ENCODE measurements at regions not wholly inside any gene's neighbourhood (a gene's known extent, or its start where the extent isn't known, plus 50 kb on each side); places are given as distances from the start of the nearest gene placed in this dataset.

- Mint-ChIP-seq H3K36me3 (ENCODE audit: low read depth) (no peaks in the 10 kb centered on the region), H3K9me3 (no peaks in the 10 kb centered on the region), H3K4me3 (peak overlapping the region in 1 of 3 experiments; percentile 6), H3K4me1 (peaks cover 40% of the 10 kb centered on the region), H3K27ac (peak overlapping the region; percentile 92 to 98 (median 93)), H3K27me3 (ENCODE audit: low read depth) (no peaks in the 10 kb centered on the region)
- TF ChIP-seq, protein P1, sequence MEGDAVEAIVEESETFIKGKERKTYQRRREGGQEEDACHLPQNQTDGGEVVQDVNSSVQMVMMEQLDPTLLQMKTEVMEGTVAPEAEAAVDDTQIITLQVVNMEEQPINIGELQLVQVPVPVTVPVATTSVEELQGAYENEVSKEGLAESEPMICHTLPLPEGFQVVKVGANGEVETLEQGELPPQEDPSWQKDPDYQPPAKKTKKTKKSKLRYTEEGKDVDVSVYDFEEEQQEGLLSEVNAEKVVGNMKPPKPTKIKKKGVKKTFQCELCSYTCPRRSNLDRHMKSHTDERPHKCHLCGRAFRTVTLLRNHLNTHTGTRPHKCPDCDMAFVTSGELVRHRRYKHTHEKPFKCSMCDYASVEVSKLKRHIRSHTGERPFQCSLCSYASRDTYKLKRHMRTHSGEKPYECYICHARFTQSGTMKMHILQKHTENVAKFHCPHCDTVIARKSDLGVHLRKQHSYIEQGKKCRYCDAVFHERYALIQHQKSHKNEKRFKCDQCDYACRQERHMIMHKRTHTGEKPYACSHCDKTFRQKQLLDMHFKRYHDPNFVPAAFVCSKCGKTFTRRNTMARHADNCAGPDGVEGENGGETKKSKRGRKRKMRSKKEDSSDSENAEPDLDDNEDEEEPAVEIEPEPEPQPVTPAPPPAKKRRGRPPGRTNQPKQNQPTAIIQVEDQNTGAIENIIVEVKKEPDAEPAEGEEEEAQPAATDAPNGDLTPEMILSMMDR (IDR thresholded peaks at IDR 0.05; ENCODE audit: unreplicated experiment in 3 of 3): no peak
Measured at GRCh38 chr21:27819299-27819698, 852.4 kb upstream of the ADAMTS5 start.

DNA sequence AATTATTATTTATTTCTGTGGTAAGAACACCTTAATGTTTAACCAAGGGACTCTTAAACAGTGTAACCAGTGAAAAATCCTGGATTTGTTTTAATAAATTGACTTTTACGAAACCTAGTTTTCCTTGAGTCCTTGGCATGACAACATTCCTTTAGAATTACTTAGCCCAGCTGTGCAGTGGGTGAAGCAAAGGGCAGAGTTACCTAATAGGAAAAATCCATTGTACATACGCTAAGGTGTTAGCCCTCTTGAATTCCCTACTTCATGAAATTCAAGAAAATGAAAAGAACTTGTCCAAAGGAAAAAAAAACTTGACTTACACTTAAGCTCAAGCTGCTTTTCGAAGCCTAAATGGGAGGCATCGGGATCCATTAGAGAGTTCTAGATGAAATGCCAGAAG is 852.0 kb upstream of the ADAMTS5 start:
- H3K27me3 Mint-ChIP-seq (ENCODE audit: low read depth): no peaks in the 10 kb centered on the region
- H3K4me1 Mint-ChIP-seq: peaks cover 43% of the 10 kb centered on the region
- H3K4me3 Mint-ChIP-seq: no peak overlapping the region
- H3K27ac Mint-ChIP-seq: peak overlapping the region; percentile 92 to 98 (median 93)
- H3K36me3 Mint-ChIP-seq (ENCODE audit: low read depth): no peaks in the 10 kb centered on the region
- TF ChIP-seq, protein P1 (IDR thresholded peaks at IDR 0.05; ENCODE audit: unreplicated experiment in 3 of 3): no peak
- H3K9me3 Mint-ChIP-seq: no peaks in the 10 kb centered on the region

DNA sequence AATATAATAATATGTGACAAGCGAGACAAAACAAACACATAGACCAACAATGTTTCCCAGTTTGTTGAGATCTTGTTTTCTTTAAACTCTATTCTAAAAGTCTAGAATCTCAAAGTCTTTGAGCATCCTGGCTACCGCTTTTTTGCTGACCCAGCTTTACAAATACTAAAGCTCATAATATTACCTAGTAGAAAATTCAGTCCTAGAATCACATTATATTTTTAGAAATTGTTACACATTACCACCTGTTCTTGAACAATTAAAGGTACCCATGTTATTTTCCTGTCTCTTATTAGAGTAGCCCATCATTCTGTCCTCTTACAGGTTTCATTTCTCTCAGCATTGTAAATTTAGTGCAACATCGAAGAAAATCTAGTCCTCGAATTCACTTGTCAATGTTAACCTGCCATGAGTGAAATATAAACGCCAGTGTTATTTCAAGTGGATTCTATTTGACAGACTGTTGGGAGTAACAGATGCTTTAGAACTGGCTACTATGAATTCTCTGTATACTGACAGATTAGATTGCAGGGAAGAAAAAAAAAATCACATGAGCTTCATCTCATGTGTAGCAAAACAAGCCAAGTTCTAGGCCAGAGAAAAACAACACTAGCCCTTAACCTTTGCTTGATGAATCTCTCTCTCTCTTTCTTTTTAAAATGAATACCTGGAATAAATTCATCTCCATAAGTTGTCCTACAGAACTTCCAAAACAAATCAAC is 851.2 kb upstream of the ADAMTS5 start:
- Mint-ChIP-seq H3K27me3 (ENCODE audit: low read depth) (no peaks in the 10 kb centered on the region), H3K4me3 (no peak overlapping the region), H3K27ac (peak overlapping the region; percentile 92 to 98 (median 93)), H3K9me3 (no peaks in the 10 kb centered on the region), H3K4me1 (peaks cover 51% of the 10 kb centered on the region), H3K36me3 (ENCODE audit: low read depth) (no peaks in the 10 kb centered on the region)
- TF ChIP-seq, protein P1 (IDR thresholded peaks at IDR 0.05; ENCODE audit: unreplicated experiment in 3 of 3): no peak

- H3K4me1 Mint-ChIP-seq: peaks cover 51% of the 10 kb centered on the region
- H3K27ac Mint-ChIP-seq: peak overlapping the region; percentile 79 to 98 (median 94)
- H3K9me3 Mint-ChIP-seq: no peaks in the 10 kb centered on the region
- TF ChIP-seq, protein P1 (IDR thresholded peaks at IDR 0.05; ENCODE audit: unreplicated experiment in 3 of 3): no peak
- no peaks in the 10 kb centered on the region for H3K27me3 Mint-ChIP-seq (ENCODE audit: low read depth)
- H3K36me3 Mint-ChIP-seq (ENCODE audit: low read depth): no peaks in the 10 kb centered on the region
- H3K4me3 Mint-ChIP-seq: no peak overlapping the region
Measured at GRCh38 chr21:27817074-27817473, 850.2 kb upstream of the ADAMTS5 start.

- Mint-ChIP-seq H3K36me3 (ENCODE audit: low read depth) (no peaks in the 10 kb centered on the region), H3K4me1 (peaks cover 51% of the 10 kb centered on the region), H3K27ac (peak overlapping the region; percentile 79 to 98 (median 94)), H3K4me3 (peak overlapping the region in 1 of 3 experiments; percentile 14), H3K27me3 (ENCODE audit: low read depth) (no peaks in the 10 kb centered on the region), H3K9me3 (no peaks in the 10 kb centered on the region)
- TF ChIP-seq, protein P1 (IDR thresholded peaks at IDR 0.05; ENCODE audit: unreplicated experiment in 3 of 3): no peak
Measured at GRCh38 chr21:27816301-27816700, 849.4 kb upstream of the ADAMTS5 start.

GRCh38 chr21:27814226-27814625 is 847.3 kb upstream of the ADAMTS5 start:
- Mint-ChIP-seq H3K36me3 (ENCODE audit: low read depth) (no peaks in the 10 kb centered on the region), H3K27ac (peak overlapping the region; percentile 53 to 98 (median 98)), H3K27me3 (ENCODE audit: low read depth) (no peaks in the 10 kb centered on the region), H3K4me1 (peaks cover 44% of the 10 kb centered on the region), H3K9me3 (peaks cover 2% of the 10 kb centered on the region), H3K4me3 (no peak overlapping the region)
- TF ChIP-seq, protein P1 (IDR thresholded peaks at IDR 0.05; ENCODE audit: unreplicated experiment in 3 of 3): no peak

Measured in nephron (organoid).